ENCODE measurements at regions not wholly inside any gene's neighbourhood (a gene's known extent, or its start where the extent isn't known, plus 50 kb on each side); places are given as distances from the start of the nearest gene placed in this dataset.

- TF ChIP-seq POLR2AphosphoS5 (IDR thresholded peaks at IDR 0.05; ENCODE audit: low read depth, low read length): no peak
- no peak for TF ChIP-seq ZNF274 (IDR thresholded peaks at IDR 0.05; ENCODE audit: low read depth, low read length)
- no peak for TF ChIP-seq CEBPB (IDR thresholded peaks at IDR 0.05; ENCODE audit: low read depth)
- no peak for TF ChIP-seq EGR1 (IDR thresholded peaks at IDR 0.05; ENCODE audit: low read depth)
- TF ChIP-seq CTCF (IDR thresholded peaks at IDR 0.05 in 2 of 3, conservative IDR thresholded peaks at IDR 0.05 in 1 of 3; ENCODE audit: borderline replicate concordance in 1 of 3, insufficient read depth in 1 of 3, low read depth in 2 of 3, low read length in 2 of 3): no peak
- no peak for TF ChIP-seq YY1 (IDR thresholded peaks at IDR 0.05; ENCODE audit: extremely low read depth, insufficient replicate concordance, low read depth, low read length)
- TF ChIP-seq TCF7L2 (IDR thresholded peaks at IDR 0.05; ENCODE audit: borderline replicate concordance, extremely low read depth, insufficient read depth, insufficient read length): no peak
These were observed 442.0 kb downstream of the DMRT2 start for GRCh38 chr9:1492156-1492555.

All from HCT116 (cell line).